ENCODE measurements at regions not wholly inside any gene's neighbourhood (a gene's known extent, or its start where the extent isn't known, plus 50 kb on each side); places are given as distances from the start of the nearest gene placed in this dataset.

DNA sequence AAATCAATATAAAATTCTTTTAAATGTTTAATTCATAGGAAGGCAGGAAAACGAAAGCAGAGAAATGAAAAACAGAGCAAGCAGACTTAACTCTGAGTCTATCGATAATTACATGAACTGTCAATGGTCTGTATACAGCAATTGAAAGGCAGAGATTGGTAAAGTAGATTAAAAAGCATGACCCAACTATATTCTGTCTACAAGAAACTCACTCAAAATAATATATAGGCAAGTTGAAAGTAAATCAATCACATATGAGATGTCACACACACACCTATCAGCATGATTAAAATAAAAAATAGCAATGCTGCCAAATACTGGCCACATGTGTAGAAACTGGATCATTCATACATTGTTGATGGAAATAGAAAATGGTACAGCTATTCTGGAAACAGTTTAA, 136.4 kb upstream of the CYP1B1 start:
- Mint-ChIP-seq H3K27ac (ENCODE audit: unreplicated experiment) (no peak overlapping the region), H3K4me1 (ENCODE audit: low read depth) (peaks cover 4% of the 10 kb centered on the region), H3K9me3 (ENCODE audit: low read depth) (peaks cover 9% of the 10 kb centered on the region), H3K36me3 (ENCODE audit: low read depth) (peaks cover 3% of the 10 kb centered on the region), H3K27me3 (ENCODE audit: low read depth) (no peaks in the 10 kb centered on the region), H3K4me3 (ENCODE audit: unreplicated experiment) (no peak overlapping the region)
- no peak for TF ChIP-seq CTCF (IDR thresholded peaks at IDR 0.05)
- no peak for DNase-seq (ENCODE audit: low spot score)

- no peaks in the 10 kb centered on the region for H3K27me3 Mint-ChIP-seq (ENCODE audit: low read depth)
- DNase-seq (ENCODE audit: low spot score) = no peak
Observed at GRCh38 chr2:38207168-38207567, 131.2 kb upstream of the CYP1B1 start.

DNA sequence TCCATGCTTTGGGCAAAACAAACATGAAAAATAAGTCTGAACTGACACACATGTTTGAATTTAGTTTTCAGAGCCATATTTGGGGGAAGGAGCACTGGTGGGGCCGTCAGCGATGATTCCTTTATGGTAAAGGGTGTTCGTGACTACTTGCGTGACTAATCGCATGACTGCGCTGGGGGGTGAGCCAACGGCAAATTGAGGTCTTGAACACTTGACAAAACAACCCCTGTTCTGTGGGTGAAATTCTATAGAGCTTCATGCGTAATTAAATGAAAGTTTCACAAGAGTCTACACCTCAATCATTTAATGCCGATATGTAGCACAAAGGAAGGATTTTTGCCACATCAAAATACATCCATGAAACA, 127.5 kb upstream of the CYP1B1 start:
- Mint-ChIP-seq H3K27me3 (ENCODE audit: low read depth) (no peaks in the 10 kb centered on the region), H3K36me3 (ENCODE audit: low read depth) (no peaks in the 10 kb centered on the region), H3K4me3 (ENCODE audit: unreplicated experiment) (no peak overlapping the region), H3K4me1 (ENCODE audit: low read depth) (peaks cover 3% of the 10 kb centered on the region), H3K27ac (ENCODE audit: unreplicated experiment) (no peak overlapping the region), H3K9me3 (ENCODE audit: low read depth) (no peaks in the 10 kb centered on the region)
- TF ChIP-seq CTCF (IDR thresholded peaks at IDR 0.05) = no peak
- no peak for DNase-seq (ENCODE audit: low spot score)

More at GRCh38 chr2:38207168-38207567, 131.2 kb upstream of the CYP1B1 start:
- Mint-ChIP-seq H3K27ac (ENCODE audit: unreplicated experiment) (no peak overlapping the region), H3K9me3 (ENCODE audit: low read depth) (peaks cover 9% of the 10 kb centered on the region), H3K4me1 (ENCODE audit: low read depth) (no peaks in the 10 kb centered on the region), H3K36me3 (ENCODE audit: low read depth) (peaks cover 3% of the 10 kb centered on the region), H3K4me3 (ENCODE audit: unreplicated experiment) (no peak overlapping the region)
- no peak for TF ChIP-seq CTCF (IDR thresholded peaks at IDR 0.05)

GRCh38 chr2:38202713-38203445, 126.9 kb upstream of the CYP1B1 start:
- Mint-ChIP-seq H3K36me3 (ENCODE audit: low read depth) (no peaks in the 10 kb centered on the region), H3K4me3 (ENCODE audit: unreplicated experiment) (no peak overlapping the region)
- no peak for DNase-seq (ENCODE audit: low spot score)

GRCh38 chr2:38201784-38202183, 125.8 kb upstream of the CYP1B1 start:
- no peak for DNase-seq (ENCODE audit: low spot score)

More at GRCh38 chr2:38202713-38203445, 126.9 kb upstream of the CYP1B1 start:
- Mint-ChIP-seq H3K27ac (ENCODE audit: unreplicated experiment) (no peak overlapping the region), H3K9me3 (ENCODE audit: low read depth) (no peaks in the 10 kb centered on the region), H3K27me3 (ENCODE audit: low read depth) (no peaks in the 10 kb centered on the region), H3K4me1 (ENCODE audit: low read depth) (peaks cover 3% of the 10 kb centered on the region)
- TF ChIP-seq CTCF (IDR thresholded peaks at IDR 0.05) = no peak

More at GRCh38 chr2:38201784-38202183, 125.8 kb upstream of the CYP1B1 start:
- TF ChIP-seq CTCF (IDR thresholded peaks at IDR 0.05) = no peak
- peaks cover 3% of the 10 kb centered on the region for H3K4me1 Mint-ChIP-seq (ENCODE audit: low read depth)
- H3K9me3 Mint-ChIP-seq (ENCODE audit: low read depth) = no peaks in the 10 kb centered on the region
- H3K36me3 Mint-ChIP-seq (ENCODE audit: low read depth) = no peaks in the 10 kb centered on the region
- no peak overlapping the region for H3K4me3 Mint-ChIP-seq (ENCODE audit: unreplicated experiment)
- H3K27ac Mint-ChIP-seq (ENCODE audit: unreplicated experiment) = no peak overlapping the region
- H3K27me3 Mint-ChIP-seq (ENCODE audit: low read depth) = no peaks in the 10 kb centered on the region
